Fibroblast of lung (primary cell): ENCODE measurements at regions not wholly inside any gene's neighbourhood (a gene's known extent, or its start where the extent isn't known, plus 50 kb on each side); places are given as distances from the start of the nearest gene placed in this dataset.

ENCODE experiments used
- DNase-seq, 2 donors: peaks; one replicate each; pipeline versions ENCODE4 v3.0.0 to v3.0.0-alpha.2; 2010; ENCODE audit warnings: low read depth in 2 of 2
- H2AFZ ChIP-seq: 2 replicates; pipeline ENCODE4 v1.5.1; 2012; ENCODE audit warnings: low read length, control low read depth, inconsistent platforms
- H3K27ac ChIP-seq: 2 replicates; pipeline ENCODE4 v1.5.1; 2011; ENCODE audit warnings: low read length, control low read depth; ENCODE audit not compliant: insufficient read depth
- H3K27me3 ChIP-seq: 2 replicates; pipeline ENCODE4 v1.5.1; 2011; ENCODE audit warnings: mild to moderate bottlenecking, low read length; ENCODE audit not compliant: control insufficient read depth, insufficient read depth
- H3K36me3 ChIP-seq: 2 replicates; pipeline ENCODE4 v1.5.1; 2011; ENCODE audit warnings: low read length; ENCODE audit not compliant: control insufficient read depth, insufficient read depth
- H3K4me1 ChIP-seq: 2 replicates; pipeline ENCODE4 v1.5.1; 2011; ENCODE audit warnings: low read length; ENCODE audit not compliant: control insufficient read depth, insufficient read depth; ENCODE audit errors: extremely low read depth
- H3K4me2 ChIP-seq: 2 replicates; pipeline ENCODE4 v1.5.1; 2011; ENCODE audit warnings: low read length, control low read depth; ENCODE audit not compliant: insufficient read depth; ENCODE audit errors: extremely low read depth
- H3K4me3 ChIP-seq, 4 experiments: fragments of 200-600 bp in 1 of 4; sonication (generic) in 1 of 4; replicated peaks in 1 of 4; 2 replicates each; pipeline ENCODE4 v1.5.1; 2011 to 2016; ENCODE audit warnings: low read length in 4 of 4, low read depth in 3 of 4, mild to moderate bottlenecking in 3 of 4, control low read depth in 2 of 4, inconsistent platforms in 1 of 4, mixed read lengths in 1 of 4; ENCODE audit not compliant: insufficient read depth in 1 of 4; ENCODE audit errors: control extremely low read depth in 1 of 4
- H3K79me2 ChIP-seq: 2 replicates; pipeline ENCODE4 v1.5.1; 2012; ENCODE audit warnings: mild to moderate bottlenecking, low read length, inconsistent platforms; ENCODE audit not compliant: control insufficient read depth, insufficient read depth
- H3K9ac ChIP-seq: 2 replicates; pipeline ENCODE4 v1.5.1; 2011; ENCODE audit warnings: mild to moderate bottlenecking, low read length, control low read depth; ENCODE audit not compliant: insufficient read depth
- H3K9me3 ChIP-seq: 2 replicates; pipeline ENCODE4 v1.5.1; 2012; ENCODE audit warnings: low read depth, low read length; ENCODE audit not compliant: control insufficient read depth, insufficient read depth
- H4K20me1 ChIP-seq: 2 replicates; pipeline ENCODE4 v1.5.1; 2011; ENCODE audit warnings: low read length; ENCODE audit not compliant: control insufficient read depth, insufficient read depth; ENCODE audit errors: extremely low read depth
- CTCF ChIP-seq, 2 donors: IDR thresholded peaks in 1 of 2; conservative IDR thresholded peaks in 1 of 2; 1 replicate in 1 of 2; 2 replicates in 1 of 2; pipeline ENCODE4 v1.5.1; 2011 to 2012; ENCODE audit warnings: low read length in 2 of 2, control low read depth in 1 of 2, inconsistent platforms in 1 of 2, low read depth in 1 of 2, mild to moderate bottlenecking in 1 of 2
- EZH2 ChIP-seq: IDR thresholded peaks from 2 replicates; pipeline ENCODE4 v1.5.1; 2012; ENCODE audit warnings: low read length, control low read depth, mild to moderate bottlenecking; ENCODE audit errors: missing control alignments

GRCh38 chr7:132044247-132044646 lies 487.8 kb upstream of the PODXL start:
- Histone ChIP-seq H3K4me1 (no peaks in the 10 kb centered on the region), H3K9ac (no peak overlapping the region), H3K9me3 (no peaks in the 10 kb centered on the region), H3K79me2 (no peaks in the 10 kb centered on the region), H3K36me3 (no peaks in the 10 kb centered on the region), H3K27me3 (peaks cover 2% of the 10 kb centered on the region), H2AFZ (no peak overlapping the region), H3K27ac (no peak overlapping the region), H3K4me2 (no peak overlapping the region), H4K20me1 (no peaks in the 10 kb centered on the region), H3K4me3 (no peak overlapping the region)
- no peak for DNase-seq
- TF ChIP-seq EZH2: no peak
- no peak for TF ChIP-seq CTCF (conservative IDR thresholded peaks at IDR 0.05 in 1 of 2, IDR thresholded peaks at IDR 0.05 in 1 of 2; ENCODE audit: low read depth in 1 of 2, low read length in 2 of 2)

- no peaks in the 10 kb centered on the region for H3K79me2 ChIP-seq
- DNase-seq: no peak
- H3K4me3 ChIP-seq: no peak overlapping the region
- TF ChIP-seq CTCF (conservative IDR thresholded peaks at IDR 0.05 in 1 of 2, IDR thresholded peaks at IDR 0.05 in 1 of 2; ENCODE audit: low read depth in 1 of 2, low read length in 2 of 2): no peak
- TF ChIP-seq EZH2: no peak
- H3K4me1 ChIP-seq: no peaks in the 10 kb centered on the region
- H2AFZ ChIP-seq: no peak overlapping the region
- no peak overlapping the region for H3K4me2 ChIP-seq
- H3K9ac ChIP-seq: no peak overlapping the region
- H3K27ac ChIP-seq: no peak overlapping the region
- H4K20me1 ChIP-seq: no peaks in the 10 kb centered on the region
- H3K36me3 ChIP-seq: no peaks in the 10 kb centered on the region
- peaks cover 2% of the 10 kb centered on the region for H3K27me3 ChIP-seq
- no peaks in the 10 kb centered on the region for H3K9me3 ChIP-seq
These were observed 484.7 kb upstream of the PODXL start for GRCh38 chr7:132041108-132041507.

- H3K4me3 ChIP-seq: no peak overlapping the region
- no peaks in the 10 kb centered on the region for H4K20me1 ChIP-seq
- H3K9me3 ChIP-seq: no peaks in the 10 kb centered on the region
- TF ChIP-seq CTCF (conservative IDR thresholded peaks at IDR 0.05 in 1 of 2, IDR thresholded peaks at IDR 0.05 in 1 of 2; ENCODE audit: low read depth in 1 of 2, low read length in 2 of 2) (no peak), EZH2 (no peak)
- no peak overlapping the region for H3K27ac ChIP-seq
- no peaks in the 10 kb centered on the region for H3K36me3 ChIP-seq
- no peak for DNase-seq
- no peaks in the 10 kb centered on the region for H3K27me3 ChIP-seq
- no peaks in the 10 kb centered on the region for H3K4me1 ChIP-seq
- no peak overlapping the region for H3K9ac ChIP-seq
- H3K79me2 ChIP-seq: no peaks in the 10 kb centered on the region
- H2AFZ ChIP-seq: no peak overlapping the region
- no peak overlapping the region for H3K4me2 ChIP-seq
These were observed 479.3 kb upstream of the PODXL start for GRCh38 chr7:132035517-132036362.
